K562 (cell line): ENCODE measurements at regions not wholly inside any gene's neighbourhood (a gene's known extent, or its start where the extent isn't known, plus 50 kb on each side); places are given as distances from the start of the nearest gene placed in this dataset.

ENCODE experiments used
- BRD4 ChIP-seq: fragments of 200-600 bp; sonication (generic); IDR thresholded peaks from 2 replicates; pipeline ENCODE4 v1.6.1; 2017; ENCODE audit warnings: inconsistent platforms
- CBFB ChIP-seq: sonication (generic); formaldehyde crosslinking; IDR thresholded peaks from 2 replicates; pipeline ENCODE4 v1.4.0; 2020; ENCODE audit warnings: mild to moderate bottlenecking, missing genetic modification reagents
- CHCHD3 ChIP-seq: fragments of 250-450 bp; sonication (Bioruptor Pico); IDR thresholded peaks from 2 replicates; pipeline ENCODE4 v2.1.2; 2022; ENCODE audit warnings: mild to moderate bottlenecking
- ELK3 ChIP-seq: fragments of 450-650 bp; formaldehyde crosslinking; IDR thresholded peaks from 2 replicates; pipeline ENCODE4 v1.4.0; 2020; ENCODE audit warnings: mild to moderate bottlenecking
- GABPB2 ChIP-seq: fragments of 250-450 bp; sonication (Bioruptor Pico); conservative IDR thresholded peaks from 2 replicates; pipeline ENCODE4 v1.5.1; 2021; ENCODE audit warnings: mild to moderate bottlenecking
- IRF2 ChIP-seq: sonication (generic); formaldehyde crosslinking; IDR thresholded peaks from 2 replicates; pipeline ENCODE4 v1.8.1; 2022; ENCODE audit warnings: mild to moderate bottlenecking, missing genetic modification reagents
- KAT7 ChIP-seq: sonication (generic); formaldehyde crosslinking; IDR thresholded peaks from 2 replicates; pipeline ENCODE4 v1.8.0; 2022; ENCODE audit warnings: missing genetic modification reagents, mild to moderate bottlenecking, borderline replicate concordance
- LCOR ChIP-seq: sonication (generic); formaldehyde crosslinking; IDR thresholded peaks from 2 replicates; pipeline ENCODE4 v1.8.0; 2022; ENCODE audit warnings: mild to moderate bottlenecking, missing genetic modification reagents
- MTA2 ChIP-seq: fragments of 450-650 bp; IDR thresholded peaks from 2 replicates; pipeline ENCODE4 v1.6.1; 2016; ENCODE audit warnings: low read depth
- NR1H2 ChIP-seq: sonication (generic); formaldehyde crosslinking; IDR thresholded peaks from 2 replicates; pipeline ENCODE4 v1.4.0; 2020; ENCODE audit warnings: mild to moderate bottlenecking, missing genetic modification reagents
- TCF7L2 ChIP-seq: fragments of 150-350 bp; IDR thresholded peaks from 2 replicates; pipeline ENCODE4 v1.6.1; 2016; ENCODE audit warnings: low read depth, mild to moderate bottlenecking, low read length, moderate library complexity
- TRIM24 ChIP-seq, 2 experiments: fragments of 450-650 bp; IDR thresholded peaks; 2 replicates each; pipeline ENCODE4 v1.6.1; 2016
- UBTF ChIP-seq, 2 experiments: IDR thresholded peaks; 2 replicates each; pipeline ENCODE4 v1.6.1; 2012; ENCODE audit warnings: improper control_type of control experiment in 2 of 2, low read depth in 2 of 2, low read length in 2 of 2, borderline replicate concordance in 1 of 2
- YBX1 ChIP-seq: fragments of 450-650 bp; IDR thresholded peaks from 2 replicates; pipeline ENCODE4 v1.7.1; 2016; ENCODE audit warnings: mild to moderate bottlenecking
- ZBTB5 ChIP-seq: fragments of 450-650 bp; IDR thresholded peaks from 2 replicates; pipeline ENCODE4 v1.6.1; 2017; ENCODE audit warnings: antibody characterized with exemption
- ZNF449 ChIP-seq: fragments of 250-450 bp; sonication (Bioruptor Pico); IDR thresholded peaks from 2 replicates; pipeline ENCODE4 v1.8.0; 2022; ENCODE audit warnings: moderate library complexity, mild to moderate bottlenecking, inconsistent platforms
- TF ChIP-seq, protein P1 (sequence below): fragments of 250-450 bp; sonication (Bioruptor Pico); IDR thresholded peaks from 2 replicates; pipeline ENCODE4 v1.5.0; 2021; ENCODE audit warnings: mild to moderate bottlenecking, borderline replicate concordance
- TF ChIP-seq, protein P2 (sequence below): fragments of 250-450 bp; sonication (Bioruptor Pico); IDR thresholded peaks from 2 replicates; pipeline ENCODE4 v1.8.0; 2021; ENCODE audit warnings: moderate library complexity, mild to moderate bottlenecking, inconsistent platforms
- TF ChIP-seq, protein P3 (sequence below), 3 experiments: fragments of 200-800 bp in 1 of 3; sonication (Bioruptor generic) in 1 of 3; sonication (generic) in 1 of 3; formaldehyde crosslinking in 1 of 3; IDR thresholded peaks; 2 replicates each; pipeline versions ENCODE4 v1.6.1 to v1.8.0; 2016 to 2022; ENCODE audit warnings: mild to moderate bottlenecking in 2 of 3, missing compliant biosample characterization in 2 of 3, missing genetic modification characterization in 2 of 3, missing genetic modification reagents in 1 of 3

GRCh38 chr6:27174958-27175357 is 72.5 kb upstream of the PRSS16 start (continued):
- no peak for TF ChIP-seq GABPB2 (CRISPR knock-in tag)
- TF ChIP-seq NR1H2, result no peak
- TF ChIP-seq MTA2, result peak; percentile 65; the same call in 1 of the 2 replicates
- no peak for TF ChIP-seq ZNF449 (CRISPR knock-in tag)
- no peak for TF ChIP-seq YBX1
- TF ChIP-seq, protein P1, sequence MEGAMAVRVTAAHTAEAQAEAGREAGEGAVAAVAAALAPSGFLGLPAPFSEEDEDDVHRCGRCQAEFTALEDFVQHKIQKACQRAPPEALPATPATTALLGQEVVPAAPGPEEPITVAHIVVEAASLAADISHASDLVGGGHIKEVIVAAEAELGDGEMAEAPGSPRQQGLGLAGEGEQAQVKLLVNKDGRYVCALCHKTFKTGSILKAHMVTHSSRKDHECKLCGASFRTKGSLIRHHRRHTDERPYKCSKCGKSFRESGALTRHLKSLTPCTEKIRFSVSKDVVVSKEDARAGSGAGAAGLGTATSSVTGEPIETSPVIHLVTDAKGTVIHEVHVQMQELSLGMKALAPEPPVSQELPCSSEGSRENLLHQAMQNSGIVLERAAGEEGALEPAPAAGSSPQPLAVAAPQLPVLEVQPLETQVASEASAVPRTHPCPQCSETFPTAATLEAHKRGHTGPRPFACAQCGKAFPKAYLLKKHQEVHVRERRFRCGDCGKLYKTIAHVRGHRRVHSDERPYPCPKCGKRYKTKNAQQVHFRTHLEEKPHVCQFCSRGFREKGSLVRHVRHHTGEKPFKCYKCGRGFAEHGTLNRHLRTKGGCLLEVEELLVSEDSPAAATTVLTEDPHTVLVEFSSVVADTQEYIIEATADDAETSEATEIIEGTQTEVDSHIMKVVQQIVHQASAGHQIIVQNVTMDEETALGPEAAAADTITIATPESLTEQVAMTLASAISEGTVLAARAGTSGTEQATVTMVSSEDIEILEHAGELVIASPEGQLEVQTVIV (CRISPR knock-in tag), result no peak
- TF ChIP-seq CHCHD3 (CRISPR knock-in tag), result no peak
- TF ChIP-seq TCF7L2, result no peak
- 0 out of 4 replicates have a peak, but pooled peaks of 1 of the 2 experiments have one; percentile 5 for TF ChIP-seq TRIM24 (IDR thresholded peaks at IDR 0.05)
- TF ChIP-seq, protein P2, sequence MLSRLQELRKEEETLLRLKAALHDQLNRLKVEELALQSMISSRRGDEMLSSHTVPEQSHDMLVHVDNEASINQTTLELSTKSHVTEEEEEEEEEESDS (CRISPR knock-in tag), result no peak
- TF ChIP-seq ELK3 (CRISPR knock-in tag), result no peak
- no peak for TF ChIP-seq IRF2 (CRISPR knock-in tag)
- TF ChIP-seq, protein P3, sequence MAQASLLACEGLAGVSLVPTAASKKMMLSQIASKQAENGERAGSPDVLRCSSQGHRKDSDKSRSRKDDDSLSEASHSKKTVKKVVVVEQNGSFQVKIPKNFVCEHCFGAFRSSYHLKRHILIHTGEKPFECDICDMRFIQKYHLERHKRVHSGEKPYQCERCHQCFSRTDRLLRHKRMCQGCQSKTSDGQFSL (CRISPR knock-in tag; IDR thresholded peaks at IDR 0.05), result no peak
- TF ChIP-seq, protein P3 (tag; IDR thresholded peaks at IDR 0.05), result no peak
- TF ChIP-seq LCOR (CRISPR knock-in tag), result no peak
- TF ChIP-seq KAT7 (CRISPR knock-in tag), result no peak
- no peak for TF ChIP-seq ZBTB5
- TF ChIP-seq CBFB, result no peak
- no peak for TF ChIP-seq BRD4
- TF ChIP-seq UBTF (IDR thresholded peaks at IDR 0.05; ENCODE audit: borderline replicate concordance in 1 of 2, low read depth in 2 of 2, low read length in 2 of 2), result no peak
